Tibial nerve (tissue), 4 donors: ENCODE measurements at regions not wholly inside any gene's neighbourhood (a gene's known extent, or its start where the extent isn't known, plus 50 kb on each side); places are given as distances from the start of the nearest gene placed in this dataset.

Experiments
- EP300 ChIP-seq, 2 donors: sonication (generic); formaldehyde crosslinking; IDR thresholded peaks; one replicate each; pipeline ENCODE4 v1.6.1; 2017; ENCODE audit warnings: antibody characterized with exemption in 2 of 2, mild to moderate bottlenecking in 1 of 2
- POLR2A ChIP-seq, 2 donors: fragments of 450-650 bp; IDR thresholded peaks; one replicate each; pipeline ENCODE4 v1.6.1; 2017; ENCODE audit warnings: antibody characterized with exemption in 2 of 2, mild to moderate bottlenecking in 2 of 2, moderate library complexity in 2 of 2
- TF ChIP-seq, protein P1 (sequence below), 5 experiments: fragments of 200-600 bp in 3 of 5; fragments of 450-650 bp in 2 of 5; sonication (generic) in 3 of 5; IDR thresholded peaks; one replicate each; pipeline ENCODE4 v1.5.1; 2016 to 2019; ENCODE audit warnings: antibody characterized with exemption in 5 of 5, mild to moderate bottlenecking in 3 of 5, moderate library complexity in 2 of 5

DNA sequence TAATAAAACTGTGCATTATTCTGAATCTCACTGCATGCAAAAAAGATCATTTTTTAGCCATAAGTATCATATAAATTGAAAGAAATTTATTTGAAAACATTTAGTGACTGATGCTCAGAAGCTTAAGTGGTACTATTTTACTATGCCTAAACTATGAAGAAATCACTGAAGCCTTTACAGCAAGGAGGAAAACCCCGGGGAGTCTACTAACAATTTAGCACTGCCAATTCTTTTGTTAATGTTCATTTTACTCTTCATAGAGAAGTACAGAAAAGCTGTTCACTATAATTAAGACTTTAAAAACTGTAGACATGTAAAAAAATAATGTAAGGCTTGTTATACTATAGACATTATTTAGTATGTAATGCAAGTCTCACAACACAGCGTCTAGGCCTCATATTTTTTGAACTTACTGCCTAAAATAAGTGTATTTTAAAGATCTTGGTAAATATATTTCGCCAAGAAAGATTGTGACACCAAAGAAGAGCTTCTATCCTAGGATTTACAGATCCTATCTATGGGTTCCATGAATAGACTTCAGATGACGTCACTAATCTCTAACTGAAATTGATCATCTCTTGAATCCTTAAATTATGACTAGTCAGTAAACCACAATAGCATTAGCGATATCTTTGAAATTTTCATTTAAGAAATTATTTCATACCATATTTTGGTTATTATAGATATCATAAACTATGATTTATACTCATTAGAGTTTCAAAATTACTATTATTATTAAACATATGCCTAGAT is 602.5 kb downstream of the TMA16 start:
- TF ChIP-seq, protein P1, sequence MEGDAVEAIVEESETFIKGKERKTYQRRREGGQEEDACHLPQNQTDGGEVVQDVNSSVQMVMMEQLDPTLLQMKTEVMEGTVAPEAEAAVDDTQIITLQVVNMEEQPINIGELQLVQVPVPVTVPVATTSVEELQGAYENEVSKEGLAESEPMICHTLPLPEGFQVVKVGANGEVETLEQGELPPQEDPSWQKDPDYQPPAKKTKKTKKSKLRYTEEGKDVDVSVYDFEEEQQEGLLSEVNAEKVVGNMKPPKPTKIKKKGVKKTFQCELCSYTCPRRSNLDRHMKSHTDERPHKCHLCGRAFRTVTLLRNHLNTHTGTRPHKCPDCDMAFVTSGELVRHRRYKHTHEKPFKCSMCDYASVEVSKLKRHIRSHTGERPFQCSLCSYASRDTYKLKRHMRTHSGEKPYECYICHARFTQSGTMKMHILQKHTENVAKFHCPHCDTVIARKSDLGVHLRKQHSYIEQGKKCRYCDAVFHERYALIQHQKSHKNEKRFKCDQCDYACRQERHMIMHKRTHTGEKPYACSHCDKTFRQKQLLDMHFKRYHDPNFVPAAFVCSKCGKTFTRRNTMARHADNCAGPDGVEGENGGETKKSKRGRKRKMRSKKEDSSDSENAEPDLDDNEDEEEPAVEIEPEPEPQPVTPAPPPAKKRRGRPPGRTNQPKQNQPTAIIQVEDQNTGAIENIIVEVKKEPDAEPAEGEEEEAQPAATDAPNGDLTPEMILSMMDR (IDR thresholded peaks at IDR 0.05), result no peak
- no peak for TF ChIP-seq POLR2A (IDR thresholded peaks at IDR 0.05)
- no peak for TF ChIP-seq EP300 (IDR thresholded peaks at IDR 0.05)
